Activated CD4-positive, CD25-positive, alpha-beta regulatory T cell (primary cell): ENCODE measurements at regions not wholly inside any gene's neighbourhood (a gene's known extent, or its start where the extent isn't known, plus 50 kb on each side); places are given as distances from the start of the nearest gene placed in this dataset.
"Not testable (repeated sequence)": the region's sequence is repeated elsewhere in the genome, so short reads cannot be mapped to it uniquely, and the experiment has no call there.

ENCODE experiments used
- DNase-seq, 4 experiments: peaks; one replicate each; lab custom pipeline; 2025; lab: John Stamatoyannopoulos, UW

- DNase-seq: no peak
Measured at GRCh38 chr5:167320019-167320418, 971.4 kb upstream of the WWC1 start.

- DNase-seq: no peak
Measured at GRCh38 chr5:167332309-167332708, 959.1 kb upstream of the WWC1 start.

DNA sequence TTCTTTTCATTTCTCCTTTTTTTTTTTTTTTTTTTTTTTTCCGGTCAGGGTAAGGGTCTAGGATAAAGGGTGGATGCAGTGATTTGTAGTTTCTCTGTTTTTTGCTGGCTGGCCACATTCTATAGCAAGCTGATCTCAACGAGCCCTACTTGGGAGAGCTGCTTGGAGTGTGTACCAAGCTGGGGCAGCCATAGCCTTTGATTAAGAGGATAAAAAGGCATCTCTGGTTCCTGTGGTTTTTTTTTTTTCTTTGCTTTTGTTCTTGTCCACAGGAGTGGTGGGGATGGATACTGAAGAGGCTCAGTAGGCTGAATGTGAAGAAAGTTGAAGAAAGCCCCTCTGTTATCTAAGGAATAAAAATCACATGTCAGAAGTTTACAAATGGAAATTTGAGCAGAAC, 955.3 kb upstream of the WWC1 start:
- no peak for DNase-seq

DNA sequence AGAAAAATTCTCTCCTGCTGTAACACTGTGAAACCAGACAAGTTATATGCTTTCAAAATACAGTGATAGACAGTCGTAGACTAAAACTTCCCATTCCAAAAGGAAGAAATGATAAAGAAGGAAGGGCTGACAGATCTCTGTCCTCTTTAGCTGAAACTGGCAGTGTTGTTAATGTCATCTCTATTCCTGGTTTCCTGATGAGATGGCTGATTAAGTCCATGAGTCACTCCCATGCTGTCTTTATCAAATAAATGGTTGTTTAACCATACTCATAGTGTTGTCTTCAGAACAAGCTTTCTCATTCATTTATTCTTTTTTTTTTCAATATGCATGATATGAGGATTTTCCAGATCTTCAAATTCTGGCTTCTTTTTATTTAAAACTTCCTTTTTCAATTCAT, 952.2 kb upstream of the WWC1 start:
- DNase-seq: no peak

DNA sequence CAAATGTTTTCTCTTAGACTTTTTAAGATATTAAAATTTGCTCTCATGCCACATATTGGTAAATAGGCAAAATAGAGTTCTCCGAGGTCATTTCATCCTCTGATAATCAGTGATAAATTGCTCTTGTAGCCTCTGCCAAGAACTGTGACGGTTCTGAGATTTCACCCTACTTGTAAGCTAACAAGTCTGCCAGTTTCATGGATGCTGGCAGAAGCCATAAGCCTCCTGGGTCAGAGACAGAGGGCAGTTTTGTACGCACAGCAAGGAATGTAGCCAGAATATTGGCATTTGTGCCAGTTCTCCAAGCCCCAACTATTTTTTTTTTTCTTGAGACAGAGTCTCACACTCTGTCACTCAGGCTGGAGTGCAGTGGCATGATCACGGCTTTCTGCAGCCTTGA, 945.0 kb upstream of the WWC1 start:
- no peak for DNase-seq

DNA sequence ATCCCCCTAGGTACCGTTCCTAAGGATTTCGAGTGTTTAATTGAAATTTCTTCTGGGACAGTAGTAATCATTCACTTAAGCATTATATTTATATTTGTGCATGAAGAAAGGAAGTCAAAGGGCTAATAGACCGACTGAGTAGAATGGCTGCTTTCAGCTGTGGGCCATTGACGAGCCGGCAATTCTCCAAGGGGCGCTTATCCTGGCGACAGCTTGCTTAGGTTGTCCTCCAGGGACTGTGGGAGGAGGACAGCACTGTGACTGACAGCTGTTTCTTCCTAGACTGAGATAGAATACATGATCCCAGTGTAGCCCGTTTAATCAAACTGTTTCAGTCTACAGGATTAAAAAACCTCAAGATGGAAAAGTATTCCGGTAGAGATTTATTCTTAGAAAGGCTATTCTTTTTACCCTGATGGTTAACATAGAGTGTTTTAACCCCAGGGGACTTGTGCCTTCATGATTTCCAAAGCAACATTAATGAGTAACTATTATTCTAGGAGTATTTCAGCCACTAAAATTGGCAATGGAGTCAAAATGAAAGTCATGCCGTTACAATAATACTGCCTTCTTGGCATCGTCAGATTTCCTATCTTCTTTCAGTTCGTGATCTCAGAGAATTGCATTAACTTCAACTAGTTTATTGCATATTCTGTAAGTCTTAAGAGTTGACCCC, 943.1 kb upstream of the WWC1 start:
- no peak for DNase-seq

GRCh38 chr5:167348980-167349379, 942.5 kb upstream of the WWC1 start:
- DNase-seq: no peak

- no peak for DNase-seq
Measured at GRCh38 chr5:167351316-167351715, 940.1 kb upstream of the WWC1 start.

- no peak for DNase-seq
Measured at GRCh38 chr5:167352801-167353200, 938.6 kb upstream of the WWC1 start.

DNA sequence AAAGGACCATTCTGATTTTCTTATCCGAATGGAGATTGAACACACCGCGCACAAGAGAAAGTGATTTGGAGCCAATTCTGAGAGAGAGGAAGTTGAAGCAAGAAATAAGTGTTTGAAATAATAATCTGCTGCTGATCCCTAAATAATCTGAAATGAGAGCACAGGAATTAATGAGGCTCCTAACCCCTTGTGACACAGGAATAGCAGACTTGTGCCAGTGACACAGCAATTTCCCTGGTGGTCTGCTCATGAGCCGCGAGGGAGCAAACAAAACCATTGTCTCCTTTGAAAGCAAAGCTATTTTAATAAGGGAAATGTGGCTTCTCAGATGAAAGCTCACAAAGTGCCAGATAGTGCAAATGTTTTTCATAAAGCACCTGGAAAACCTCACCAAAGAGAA, 936.1 kb upstream of the WWC1 start:
- no peak for DNase-seq

DNA sequence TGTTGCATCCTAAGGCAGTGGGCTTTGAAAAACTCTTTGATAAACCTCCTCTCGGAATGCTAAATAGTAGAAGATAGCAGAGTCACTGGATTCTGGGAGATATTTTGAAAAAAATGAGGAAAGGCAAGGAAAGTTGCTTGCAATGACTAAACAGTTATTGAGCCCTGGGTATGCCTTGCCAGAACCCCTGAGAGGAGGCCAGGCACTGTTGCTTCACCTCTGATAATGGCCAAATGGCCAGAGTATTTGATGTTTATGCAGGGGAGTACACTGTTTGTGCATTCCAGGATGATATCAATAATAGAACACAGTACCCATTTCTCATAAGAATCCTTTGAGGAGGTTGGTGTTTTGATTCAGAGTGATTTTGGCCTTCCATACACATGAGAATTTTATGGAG, 935.1 kb upstream of the WWC1 start:
- DNase-seq: no peak

- no peak for DNase-seq
Measured at GRCh38 chr5:167358868-167359492, 932.5 kb upstream of the WWC1 start.

DNA sequence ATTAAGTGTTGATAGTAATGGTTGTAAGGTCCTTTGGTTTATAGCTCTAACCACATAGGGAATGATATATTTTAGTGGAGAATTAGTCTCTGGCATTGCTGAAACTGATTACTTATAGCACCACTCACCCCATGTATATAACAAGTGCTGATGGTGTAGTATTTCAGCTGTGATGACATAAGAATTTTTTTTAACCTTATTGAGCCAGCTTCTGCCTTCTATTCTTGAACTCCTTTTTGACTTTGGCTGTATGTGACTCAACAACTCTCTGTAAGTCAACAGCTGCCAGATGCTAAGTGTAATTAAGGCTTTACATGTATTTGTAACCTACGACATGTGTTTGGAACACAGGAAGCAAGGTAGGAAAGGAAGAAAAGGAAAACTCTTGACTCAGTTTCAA, 929.6 kb upstream of the WWC1 start:
- no peak for DNase-seq

DNA sequence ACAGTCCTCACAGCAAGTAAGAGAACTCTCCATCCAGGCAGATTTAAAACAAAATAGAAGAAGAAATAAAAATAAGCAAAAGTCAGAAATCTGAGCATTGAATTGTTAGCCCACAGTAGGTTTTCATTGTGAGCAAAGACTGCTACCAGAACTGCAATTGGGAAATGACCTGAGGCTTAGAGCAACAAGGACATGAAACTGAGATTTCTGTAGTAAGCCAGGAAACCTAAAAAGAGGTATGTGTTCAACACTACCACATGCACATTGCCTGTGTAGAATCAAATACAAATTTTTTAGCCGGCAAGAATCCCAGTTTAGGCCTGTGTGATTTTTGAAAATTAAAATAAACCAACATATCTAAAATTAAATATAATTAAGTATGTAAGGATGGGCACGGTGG, 928.4 kb upstream of the WWC1 start:
- DNase-seq: no peak

DNA sequence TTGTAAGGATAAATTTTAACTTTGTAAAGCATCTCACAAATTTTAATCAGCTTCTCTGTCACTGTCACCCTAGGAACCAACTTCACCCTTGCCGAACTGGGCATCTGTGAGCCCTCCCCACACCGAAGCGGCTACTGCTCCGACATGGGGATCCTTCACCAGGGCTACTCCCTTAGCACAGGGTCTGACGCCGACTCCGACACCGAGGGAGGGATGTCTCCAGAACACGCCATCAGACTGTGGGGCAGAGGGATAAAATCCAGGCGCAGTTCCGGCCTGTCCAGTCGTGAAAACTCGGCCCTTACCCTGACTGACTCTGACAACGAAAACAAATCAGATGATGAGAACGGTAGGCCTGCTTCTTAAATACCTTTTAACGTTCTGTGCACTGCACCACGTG, 916.3 kb upstream of the WWC1 start:
- DNase-seq: no peak

DNA sequence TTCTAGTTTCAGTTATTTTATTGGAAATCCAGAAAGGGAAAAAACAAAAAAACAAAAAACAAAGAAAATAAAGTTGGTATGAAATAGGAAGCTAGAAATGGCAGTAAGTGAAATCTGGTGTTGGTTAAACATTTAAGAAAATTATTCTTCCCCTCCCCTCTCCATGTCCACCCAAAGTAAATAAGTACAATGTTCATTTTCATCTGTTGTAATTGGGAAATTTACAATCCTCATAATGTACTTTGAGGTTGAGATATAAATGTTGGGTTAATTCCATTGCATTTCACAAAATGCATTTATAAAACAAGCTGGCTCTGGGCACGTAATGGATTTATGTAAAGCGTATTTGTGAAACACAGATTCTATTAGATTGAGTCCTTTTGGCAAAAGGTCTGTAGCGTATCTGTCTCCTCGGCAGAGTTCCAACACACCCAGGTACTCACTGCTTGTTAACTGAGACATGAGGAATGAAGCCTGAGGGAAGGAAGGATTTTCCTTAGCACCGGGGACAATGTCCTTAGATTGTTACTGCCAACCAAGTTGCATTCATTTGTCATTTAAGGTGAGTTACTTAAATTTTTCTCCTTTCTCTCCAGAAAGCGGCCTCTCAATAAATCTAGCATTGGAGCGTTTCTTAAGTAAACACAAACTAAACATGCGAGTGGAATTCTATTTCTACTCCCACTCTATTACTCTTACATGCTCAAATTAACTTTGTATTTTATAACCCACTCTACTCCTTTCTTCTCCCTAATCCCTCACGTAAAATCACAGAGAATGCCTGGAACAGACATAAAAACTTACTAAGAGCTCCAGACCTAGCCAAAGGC, 912.3 kb upstream of the WWC1 start:
- no peak for DNase-seq

DNA sequence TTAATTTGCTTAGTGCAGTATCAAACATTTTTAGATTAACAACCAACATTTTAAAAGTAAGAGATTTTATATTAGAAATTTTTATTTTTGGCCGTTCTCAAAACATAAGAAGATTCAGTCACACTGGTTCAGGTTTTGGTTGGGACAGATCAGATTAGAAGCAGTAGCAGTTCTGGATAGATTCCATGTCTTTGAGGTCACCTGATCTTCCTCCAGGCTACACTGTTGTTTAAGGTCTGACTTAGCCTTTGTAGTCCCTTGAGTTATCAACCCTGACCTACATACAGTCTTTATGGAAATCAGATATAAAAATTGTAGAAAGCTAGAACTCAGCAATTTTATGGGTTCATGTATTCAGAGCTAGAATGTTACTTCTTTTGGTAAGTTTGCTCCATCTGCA, 910.0 kb upstream of the WWC1 start:
- no peak for DNase-seq

DNA sequence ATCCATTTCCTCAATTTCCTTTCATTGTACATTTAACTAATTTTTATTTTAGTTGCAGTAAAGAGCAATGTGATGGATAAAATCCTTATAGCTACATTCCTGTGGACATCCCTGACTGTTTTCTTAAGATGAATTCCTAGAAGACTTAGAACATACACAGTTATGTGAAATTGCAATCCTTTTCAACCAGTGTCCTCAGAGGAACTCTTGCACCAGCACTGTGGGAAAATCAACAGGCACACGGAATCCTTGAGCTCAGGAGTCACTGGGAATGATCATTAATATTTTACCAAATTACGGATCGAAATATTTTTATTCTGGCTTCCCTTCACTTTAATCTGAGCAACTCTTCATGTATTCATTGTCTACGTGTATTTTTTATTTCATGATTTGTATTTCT, 901.9 kb upstream of the WWC1 start:
- DNase-seq: no peak

- not testable (repeated sequence) for DNase-seq
Measured at GRCh38 chr5:167391286-167391685, 900.2 kb upstream of the WWC1 start.

DNA sequence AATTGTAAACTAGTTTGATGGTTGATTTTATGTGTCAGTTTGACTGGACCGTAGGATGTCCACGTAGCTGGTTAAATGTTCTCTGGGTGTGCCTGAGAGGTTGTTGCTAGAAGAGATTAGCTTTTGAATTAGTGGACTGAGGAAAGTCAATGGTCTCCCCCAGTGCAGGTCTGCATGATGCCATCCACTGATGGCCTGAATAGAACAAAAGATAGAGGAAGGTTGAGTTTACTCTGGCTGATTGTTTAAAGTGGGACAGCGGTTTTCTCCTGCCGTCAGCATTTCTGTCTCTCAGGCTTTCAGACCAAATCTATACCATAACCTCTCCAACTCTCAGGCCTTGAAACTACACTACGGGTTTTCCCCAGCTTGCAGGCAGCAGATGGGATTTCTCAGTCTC, 899.2 kb upstream of the WWC1 start:
- DNase-seq: no peak

DNA sequence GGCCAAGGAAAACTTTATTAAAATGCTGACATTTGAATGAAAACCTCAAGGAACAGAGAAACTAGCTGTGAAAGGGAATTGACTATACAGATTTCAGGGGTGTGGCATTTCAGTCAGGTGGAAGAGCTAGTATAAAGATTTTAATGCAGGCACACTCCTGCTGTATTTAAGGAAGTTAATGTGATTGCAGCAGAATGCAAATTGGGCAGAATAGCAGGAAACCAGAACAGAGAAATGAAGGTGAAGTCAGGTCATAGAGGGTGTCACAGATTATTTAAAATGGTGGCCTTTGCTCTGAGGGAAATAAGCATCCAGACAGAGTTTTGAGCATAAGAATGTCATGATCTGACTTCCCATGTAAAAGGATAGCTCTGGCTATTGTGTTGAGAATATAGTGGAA, 898.1 kb upstream of the WWC1 start:
- no peak for DNase-seq

DNA sequence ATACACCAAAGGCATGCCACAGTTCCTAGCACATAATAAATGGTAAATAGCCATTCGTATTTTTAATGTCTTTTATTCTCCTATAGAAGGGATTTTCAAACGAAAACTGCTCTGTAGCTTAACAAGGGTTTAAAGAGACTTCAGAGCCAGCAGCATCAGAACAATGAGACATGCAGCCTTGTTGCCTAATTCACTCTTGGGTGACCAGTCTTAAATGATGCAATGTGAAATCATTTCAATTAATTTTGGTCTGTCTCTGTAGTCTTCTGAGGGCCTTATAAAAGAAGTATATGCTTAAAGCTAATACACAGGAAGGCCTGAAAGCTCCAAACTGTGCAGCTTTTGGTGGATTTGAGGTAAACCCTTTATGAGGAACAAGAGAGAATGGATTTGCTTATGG, 888.8 kb upstream of the WWC1 start:
- no peak for DNase-seq

GRCh38 chr5:167406513-167406912, 884.9 kb upstream of the WWC1 start:
- no peak for DNase-seq
